ENCODE measurements at regions not wholly inside any gene's neighbourhood (a gene's known extent, or its start where the extent isn't known, plus 50 kb on each side); places are given as distances from the start of the nearest gene placed in this dataset.

DNA sequence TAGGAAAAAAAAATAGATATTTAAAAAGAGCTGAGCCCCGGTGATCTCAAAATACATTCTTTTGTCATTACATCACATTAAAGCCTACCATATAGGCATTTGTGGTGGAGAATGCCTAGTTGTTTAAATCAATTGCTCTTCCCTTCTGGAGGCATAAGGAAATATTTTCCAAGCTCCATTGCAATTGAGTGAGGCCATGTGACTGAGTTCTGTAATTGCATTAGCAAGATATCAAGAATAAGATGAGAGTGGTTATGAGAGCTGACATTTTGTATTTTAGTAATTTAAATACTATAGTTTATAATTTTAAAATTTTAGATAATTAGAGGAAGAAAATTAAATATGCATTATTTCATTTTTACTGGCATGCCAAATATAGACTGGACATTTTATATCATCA, 1195.9 kb downstream of the DTWD2 start (continued):
- TF ChIP-seq, protein P1, sequence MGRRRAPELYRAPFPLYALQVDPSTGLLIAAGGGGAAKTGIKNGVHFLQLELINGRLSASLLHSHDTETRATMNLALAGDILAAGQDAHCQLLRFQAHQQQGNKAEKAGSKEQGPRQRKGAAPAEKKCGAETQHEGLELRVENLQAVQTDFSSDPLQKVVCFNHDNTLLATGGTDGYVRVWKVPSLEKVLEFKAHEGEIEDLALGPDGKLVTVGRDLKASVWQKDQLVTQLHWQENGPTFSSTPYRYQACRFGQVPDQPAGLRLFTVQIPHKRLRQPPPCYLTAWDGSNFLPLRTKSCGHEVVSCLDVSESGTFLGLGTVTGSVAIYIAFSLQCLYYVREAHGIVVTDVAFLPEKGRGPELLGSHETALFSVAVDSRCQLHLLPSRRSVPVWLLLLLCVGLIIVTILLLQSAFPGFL (CRISPR knock-in tag; IDR thresholded peaks at IDR 0.05; ENCODE audit: borderline replicate concordance), result no peak
- TF ChIP-seq FOXK1 (CRISPR knock-in tag; IDR thresholded peaks at IDR 0.05), result no peak
- no peak for TF ChIP-seq ELF4 (CRISPR knock-in tag; IDR thresholded peaks at IDR 0.05; ENCODE audit: low read depth)
- no peak for TF ChIP-seq TEAD1 (CRISPR knock-in tag; IDR thresholded peaks at IDR 0.05)
- TF ChIP-seq ZNF423 (CRISPR knock-in tag; IDR thresholded peaks at IDR 0.05), result no peak
- TF ChIP-seq GRHL2 (CRISPR knock-in tag; IDR thresholded peaks at IDR 0.05; ENCODE audit: insufficient replicate concordance, severe bottlenecking), result no peak

DNA sequence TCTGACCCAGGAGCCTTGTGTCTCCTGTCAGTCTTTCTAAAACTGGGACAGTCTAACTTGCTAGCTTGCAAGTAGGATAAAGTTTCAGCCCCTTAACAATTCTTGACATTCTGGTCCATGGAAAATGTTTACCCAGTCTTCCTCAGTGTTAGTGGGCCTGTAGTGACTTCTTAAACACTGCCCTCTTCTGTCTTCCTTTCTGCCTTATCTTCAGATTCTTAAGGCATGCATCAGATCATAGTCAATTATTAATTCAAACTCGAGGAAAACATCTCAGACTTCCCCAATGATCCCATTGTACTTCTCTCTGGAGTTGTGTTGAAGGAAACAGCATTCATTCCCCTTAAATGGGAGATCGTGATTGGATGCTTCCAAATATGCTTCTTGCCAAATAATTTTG, 1199.8 kb downstream of the DTWD2 start:
- Mint-ChIP-seq H3K4me1 (peaks cover 20% of the 10 kb centered on the region), H3K4me3 (no peak overlapping the region), H3K36me3 (no peaks in the 10 kb centered on the region), H3K27me3 (ENCODE audit: low read depth) (no peaks in the 10 kb centered on the region), H3K27ac (no peak overlapping the region), H3K9me3 (no peaks in the 10 kb centered on the region)
- ATAC-seq (no peak), DNase-seq (ENCODE audit: low spot score) (no peak)
- TF ChIP-seq JUN (CRISPR knock-in tag; IDR thresholded peaks at IDR 0.05), result no peak
- no peak for TF ChIP-seq TP53 (CRISPR knock-in tag; IDR thresholded peaks at IDR 0.05)
- TF ChIP-seq, protein P2, sequence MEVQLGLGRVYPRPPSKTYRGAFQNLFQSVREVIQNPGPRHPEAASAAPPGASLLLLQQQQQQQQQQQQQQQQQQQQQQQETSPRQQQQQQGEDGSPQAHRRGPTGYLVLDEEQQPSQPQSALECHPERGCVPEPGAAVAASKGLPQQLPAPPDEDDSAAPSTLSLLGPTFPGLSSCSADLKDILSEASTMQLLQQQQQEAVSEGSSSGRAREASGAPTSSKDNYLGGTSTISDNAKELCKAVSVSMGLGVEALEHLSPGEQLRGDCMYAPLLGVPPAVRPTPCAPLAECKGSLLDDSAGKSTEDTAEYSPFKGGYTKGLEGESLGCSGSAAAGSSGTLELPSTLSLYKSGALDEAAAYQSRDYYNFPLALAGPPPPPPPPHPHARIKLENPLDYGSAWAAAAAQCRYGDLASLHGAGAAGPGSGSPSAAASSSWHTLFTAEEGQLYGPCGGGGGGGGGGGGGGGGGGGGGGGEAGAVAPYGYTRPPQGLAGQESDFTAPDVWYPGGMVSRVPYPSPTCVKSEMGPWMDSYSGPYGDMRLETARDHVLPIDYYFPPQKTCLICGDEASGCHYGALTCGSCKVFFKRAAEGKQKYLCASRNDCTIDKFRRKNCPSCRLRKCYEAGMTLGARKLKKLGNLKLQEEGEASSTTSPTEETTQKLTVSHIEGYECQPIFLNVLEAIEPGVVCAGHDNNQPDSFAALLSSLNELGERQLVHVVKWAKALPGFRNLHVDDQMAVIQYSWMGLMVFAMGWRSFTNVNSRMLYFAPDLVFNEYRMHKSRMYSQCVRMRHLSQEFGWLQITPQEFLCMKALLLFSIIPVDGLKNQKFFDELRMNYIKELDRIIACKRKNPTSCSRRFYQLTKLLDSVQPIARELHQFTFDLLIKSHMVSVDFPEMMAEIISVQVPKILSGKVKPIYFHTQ (CRISPR knock-in tag; IDR thresholded peaks at IDR 0.05), result no peak
- no peak for TF ChIP-seq CREM (CRISPR knock-in tag; IDR thresholded peaks at IDR 0.05)
- TF ChIP-seq TCF7 (CRISPR knock-in tag; IDR thresholded peaks at IDR 0.05; ENCODE audit: low read depth), result no peak
- TF ChIP-seq, protein P3, sequence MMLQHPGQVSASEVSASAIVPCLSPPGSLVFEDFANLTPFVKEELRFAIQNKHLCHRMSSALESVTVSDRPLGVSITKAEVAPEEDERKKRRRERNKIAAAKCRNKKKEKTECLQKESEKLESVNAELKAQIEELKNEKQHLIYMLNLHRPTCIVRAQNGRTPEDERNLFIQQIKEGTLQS (CRISPR knock-in tag; conservative IDR thresholded peaks at IDR 0.05), result no peak
- CTCF ChIA-PET, result no interaction called here
- POLR2A ChIA-PET, result no interaction called here

DNA sequence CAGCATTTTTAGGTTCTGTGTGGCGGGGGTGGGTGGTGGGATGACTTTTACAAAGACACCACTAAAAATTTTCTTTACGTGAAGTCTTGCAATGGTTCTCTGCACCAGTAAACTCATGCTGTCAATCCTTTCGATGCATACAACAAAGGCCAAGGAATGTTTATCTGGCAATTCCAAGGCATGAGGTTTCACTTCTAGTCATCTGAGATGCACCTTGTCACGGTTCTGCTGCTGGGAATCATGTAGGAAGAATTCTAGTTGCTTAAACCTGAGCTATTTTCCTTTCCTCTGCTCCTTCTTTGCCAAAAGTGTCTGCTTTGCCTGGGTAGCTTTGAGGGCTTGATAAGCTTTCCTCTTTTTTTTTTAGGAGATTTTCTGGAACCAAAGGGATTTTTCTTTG, 1204.5 kb upstream of the SEMA6A start:
- Mint-ChIP-seq H3K4me1 (peaks cover 5% of the 10 kb centered on the region; the same call in 1 of the 2 replicates), H3K9me3 (peaks cover 19% of the 10 kb centered on the region), H3K4me3 (no peak overlapping the region), H3K36me3 (peaks cover 16% of the 10 kb centered on the region), H3K27ac (no peak overlapping the region), H3K27me3 (ENCODE audit: low read depth) (no peaks in the 10 kb centered on the region)
- DNase-seq (ENCODE audit: low spot score), result no peak
- POLR2A ChIA-PET, result no interaction called here
- TF ChIP-seq ZNF416 (CRISPR knock-in tag; IDR thresholded peaks at IDR 0.05) (no peak), JUN (CRISPR knock-in tag; IDR thresholded peaks at IDR 0.05) (no peak), ZNF263 (CRISPR knock-in tag; IDR thresholded peaks at IDR 0.05; ENCODE audit: low read depth) (no peak), ZNF232 (CRISPR knock-in tag; IDR thresholded peaks at IDR 0.05) (no peak), ZNF219 (CRISPR knock-in tag; IDR thresholded peaks at IDR 0.05; ENCODE audit: borderline replicate concordance) (no peak), TCF7 (CRISPR knock-in tag; IDR thresholded peaks at IDR 0.05; ENCODE audit: low read depth) (no peak), EMX1 (CRISPR knock-in tag; IDR thresholded peaks at IDR 0.05) (no peak), ZNF423 (CRISPR knock-in tag; IDR thresholded peaks at IDR 0.05) (no peak), CREM (CRISPR knock-in tag; IDR thresholded peaks at IDR 0.05) (no peak), FOXK1 (CRISPR knock-in tag; IDR thresholded peaks at IDR 0.05) (no peak)
- TF ChIP-seq, protein P4, sequence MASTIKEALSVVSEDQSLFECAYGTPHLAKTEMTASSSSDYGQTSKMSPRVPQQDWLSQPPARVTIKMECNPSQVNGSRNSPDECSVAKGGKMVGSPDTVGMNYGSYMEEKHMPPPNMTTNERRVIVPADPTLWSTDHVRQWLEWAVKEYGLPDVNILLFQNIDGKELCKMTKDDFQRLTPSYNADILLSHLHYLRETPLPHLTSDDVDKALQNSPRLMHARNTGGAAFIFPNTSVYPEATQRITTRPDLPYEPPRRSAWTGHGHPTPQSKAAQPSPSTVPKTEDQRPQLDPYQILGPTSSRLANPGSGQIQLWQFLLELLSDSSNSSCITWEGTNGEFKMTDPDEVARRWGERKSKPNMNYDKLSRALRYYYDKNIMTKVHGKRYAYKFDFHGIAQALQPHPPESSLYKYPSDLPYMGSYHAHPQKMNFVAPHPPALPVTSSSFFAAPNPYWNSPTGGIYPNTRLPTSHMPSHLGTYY (CRISPR knock-in tag; IDR thresholded peaks at IDR 0.05), result no peak
- TF ChIP-seq, protein P5, sequence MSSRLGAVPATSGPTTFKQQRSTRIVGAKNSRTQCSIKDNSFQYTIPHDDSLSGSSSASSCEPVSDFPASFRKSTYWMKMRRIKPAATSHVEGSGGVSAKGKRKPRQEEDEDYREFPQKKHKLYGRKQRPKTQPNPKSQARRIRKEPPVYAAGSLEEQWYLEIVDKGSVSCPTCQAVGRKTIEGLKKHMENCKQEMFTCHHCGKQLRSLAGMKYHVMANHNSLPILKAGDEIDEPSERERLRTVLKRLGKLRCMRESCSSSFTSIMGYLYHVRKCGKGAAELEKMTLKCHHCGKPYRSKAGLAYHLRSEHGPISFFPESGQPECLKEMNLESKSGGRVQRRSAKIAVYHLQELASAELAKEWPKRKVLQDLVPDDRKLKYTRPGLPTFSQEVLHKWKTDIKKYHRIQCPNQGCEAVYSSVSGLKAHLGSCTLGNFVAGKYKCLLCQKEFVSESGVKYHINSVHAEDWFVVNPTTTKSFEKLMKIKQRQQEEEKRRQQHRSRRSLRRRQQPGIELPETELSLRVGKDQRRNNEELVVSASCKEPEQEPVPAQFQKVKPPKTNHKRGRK (CRISPR knock-in tag; IDR thresholded peaks at IDR 0.05; ENCODE audit: borderline replicate concordance), result no peak
- CTCF ChIA-PET, result no interaction called here
- ATAC-seq, result no peak
